ENCODE measurements at regions not wholly inside any gene's neighbourhood (a gene's known extent, or its start where the extent isn't known, plus 50 kb on each side); places are given as distances from the start of the nearest gene placed in this dataset.

- no peak for DNase-seq (ENCODE audit: low read depth in 1 of 2, low spot score in 1 of 2)
- Histone ChIP-seq H3K4me3 (replicated peaks; ENCODE audit: insufficient read depth, low read length) (no peak overlapping the region), H3K27ac (replicated peaks) (no peak overlapping the region), H3K27me3 (ENCODE audit: insufficient read depth, poor library complexity, severe bottlenecking) (no peaks in the 10 kb centered on the region)
- TF ChIP-seq CTCF (IDR thresholded peaks at IDR 0.05; ENCODE audit: insufficient read depth, low read length) (no peak), REST (IDR thresholded peaks at IDR 0.05; ENCODE audit: insufficient replicate concordance, low read depth) (no peak), GABPA (IDR thresholded peaks at IDR 0.05; ENCODE audit: low read depth) (no peak), SPI1 (IDR thresholded peaks at IDR 0.05; ENCODE audit: borderline replicate concordance, low read depth) (no peak), POLR2AphosphoS5 (IDR thresholded peaks at IDR 0.05; ENCODE audit: low read depth) (no peak)
These were observed 323.5 kb downstream of the FAM47A start for GRCh38 chrX:33808636-33809035.

GRCh38 chrX:33784548-33784947 lies 347.6 kb downstream of the FAM47A start:
- TF ChIP-seq POLR2AphosphoS5 (IDR thresholded peaks at IDR 0.05; ENCODE audit: low read depth) = no peak
- TF ChIP-seq CTCF (IDR thresholded peaks at IDR 0.05; ENCODE audit: insufficient read depth, low read length) = no peak
- TF ChIP-seq GABPA (IDR thresholded peaks at IDR 0.05; ENCODE audit: low read depth) = no peak
- no peak for TF ChIP-seq SPI1 (IDR thresholded peaks at IDR 0.05; ENCODE audit: borderline replicate concordance, low read depth)
- TF ChIP-seq REST (IDR thresholded peaks at IDR 0.05; ENCODE audit: insufficient replicate concordance, low read depth) = no peak
- H3K27ac ChIP-seq (replicated peaks) = no peak overlapping the region
- H3K27me3 ChIP-seq (ENCODE audit: insufficient read depth, poor library complexity, severe bottlenecking) = no peaks in the 10 kb centered on the region
- no peak for DNase-seq (ENCODE audit: low read depth in 1 of 2, low spot score in 1 of 2)
- H3K4me3 ChIP-seq (replicated peaks; ENCODE audit: insufficient read depth, low read length) = no peak overlapping the region

- H3K4me3 ChIP-seq (replicated peaks; ENCODE audit: insufficient read depth, low read length) = no peak overlapping the region
- no peak for DNase-seq (ENCODE audit: low read depth in 1 of 2, low spot score in 1 of 2)
- no peaks in the 10 kb centered on the region for H3K27me3 ChIP-seq (ENCODE audit: insufficient read depth, poor library complexity, severe bottlenecking)
- no peak overlapping the region for H3K27ac ChIP-seq (replicated peaks)
- no peak for TF ChIP-seq POLR2AphosphoS5 (IDR thresholded peaks at IDR 0.05; ENCODE audit: low read depth)
- no peak for TF ChIP-seq GABPA (IDR thresholded peaks at IDR 0.05; ENCODE audit: low read depth)
- TF ChIP-seq CTCF (IDR thresholded peaks at IDR 0.05; ENCODE audit: insufficient read depth, low read length) = no peak
- no peak for TF ChIP-seq REST (IDR thresholded peaks at IDR 0.05; ENCODE audit: insufficient replicate concordance, low read depth)
- no peak for TF ChIP-seq SPI1 (IDR thresholded peaks at IDR 0.05; ENCODE audit: borderline replicate concordance, low read depth)
These were observed 390.3 kb downstream of the FAM47A start for GRCh38 chrX:33741807-33742206.
